Gastrocnemius medialis (tissue), 4 donors: ENCODE measurements at regions not wholly inside any gene's neighbourhood (a gene's known extent, or its start where the extent isn't known, plus 50 kb on each side); places are given as distances from the start of the nearest gene placed in this dataset.

Experiments
- POLR2A ChIP-seq, 2 donors: fragments of 450-650 bp; IDR thresholded peaks; one replicate each; pipeline ENCODE4 v1.6.1; 2017; ENCODE audit warnings: antibody characterized with exemption in 2 of 2, mild to moderate bottlenecking in 2 of 2, moderate library complexity in 2 of 2
- TF ChIP-seq, protein P1 (sequence below), 5 experiments: fragments of 450-650 bp in 3 of 5; fragments of 200-600 bp in 2 of 5; sonication (generic) in 2 of 5; IDR thresholded peaks in 4 of 5; conservative IDR thresholded peaks in 1 of 5; 1 replicate in 4 of 5; 2 replicates in 1 of 5; pipeline ENCODE4 v1.5.1; 2016 to 2019; ENCODE audit warnings: antibody characterized with exemption in 5 of 5, mild to moderate bottlenecking in 3 of 5, moderate library complexity in 3 of 5

DNA sequence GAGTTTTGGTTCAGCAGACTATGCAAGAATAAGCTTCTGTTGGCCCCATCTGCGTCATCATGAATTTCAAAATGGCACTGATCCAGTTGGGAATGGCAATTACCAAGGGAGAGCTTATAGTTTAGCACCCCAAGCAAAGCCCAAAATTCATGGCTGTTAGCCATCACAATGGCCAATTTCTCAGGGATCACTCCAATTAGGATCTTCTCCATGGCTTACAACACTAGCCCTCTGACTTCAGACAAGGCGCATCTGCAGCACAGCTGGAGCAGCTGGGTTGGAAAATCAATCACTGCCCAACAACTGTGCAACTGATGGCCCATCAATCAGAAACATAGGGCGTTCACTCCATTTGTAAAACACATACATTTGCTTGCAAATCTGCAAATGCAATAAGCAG lies 273.6 kb downstream of the SRBD1 start:
- TF ChIP-seq POLR2A (IDR thresholded peaks at IDR 0.05), result no peak
- TF ChIP-seq, protein P1, sequence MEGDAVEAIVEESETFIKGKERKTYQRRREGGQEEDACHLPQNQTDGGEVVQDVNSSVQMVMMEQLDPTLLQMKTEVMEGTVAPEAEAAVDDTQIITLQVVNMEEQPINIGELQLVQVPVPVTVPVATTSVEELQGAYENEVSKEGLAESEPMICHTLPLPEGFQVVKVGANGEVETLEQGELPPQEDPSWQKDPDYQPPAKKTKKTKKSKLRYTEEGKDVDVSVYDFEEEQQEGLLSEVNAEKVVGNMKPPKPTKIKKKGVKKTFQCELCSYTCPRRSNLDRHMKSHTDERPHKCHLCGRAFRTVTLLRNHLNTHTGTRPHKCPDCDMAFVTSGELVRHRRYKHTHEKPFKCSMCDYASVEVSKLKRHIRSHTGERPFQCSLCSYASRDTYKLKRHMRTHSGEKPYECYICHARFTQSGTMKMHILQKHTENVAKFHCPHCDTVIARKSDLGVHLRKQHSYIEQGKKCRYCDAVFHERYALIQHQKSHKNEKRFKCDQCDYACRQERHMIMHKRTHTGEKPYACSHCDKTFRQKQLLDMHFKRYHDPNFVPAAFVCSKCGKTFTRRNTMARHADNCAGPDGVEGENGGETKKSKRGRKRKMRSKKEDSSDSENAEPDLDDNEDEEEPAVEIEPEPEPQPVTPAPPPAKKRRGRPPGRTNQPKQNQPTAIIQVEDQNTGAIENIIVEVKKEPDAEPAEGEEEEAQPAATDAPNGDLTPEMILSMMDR (IDR thresholded peaks at IDR 0.05 in 4 of 5, conservative IDR thresholded peaks at IDR 0.05 in 1 of 5), result no peak
